Endothelial cell (in vitro differentiated cells): ENCODE measurements at regions not wholly inside any gene's neighbourhood (a gene's known extent, or its start where the extent isn't known, plus 50 kb on each side); places are given as distances from the start of the nearest gene placed in this dataset.

Experiments used
- DNase-seq: peaks from one replicate; pipeline ENCODE4 v3.0.0; 2021; ENCODE audit warnings: low spot score
- H3K27ac Mint-ChIP-seq: one replicate; pipeline ENCODE4 v1.8.0; 2021; ENCODE audit warnings: mixed read lengths, inconsistent platforms; ENCODE audit not compliant: unreplicated experiment
- H3K27me3 Mint-ChIP-seq: one replicate; pipeline ENCODE4 v1.8.0; 2021; ENCODE audit warnings: mild to moderate bottlenecking, moderate library complexity, mixed read lengths, inconsistent platforms; ENCODE audit not compliant: unreplicated experiment
- H3K36me3 Mint-ChIP-seq: one replicate; pipeline ENCODE4 v1.8.0; 2021; ENCODE audit warnings: mild to moderate bottlenecking, low read depth, mixed read lengths, inconsistent platforms; ENCODE audit not compliant: unreplicated experiment
- H3K4me1 Mint-ChIP-seq: one replicate; pipeline ENCODE4 v1.8.0; 2021; ENCODE audit warnings: mild to moderate bottlenecking, mixed read lengths, inconsistent platforms; ENCODE audit not compliant: unreplicated experiment
- H3K4me3 Mint-ChIP-seq: one replicate; pipeline ENCODE4 v1.8.0; 2021; ENCODE audit warnings: mild to moderate bottlenecking, mixed read lengths, inconsistent platforms; ENCODE audit not compliant: unreplicated experiment
- H3K9me3 Mint-ChIP-seq: one replicate; pipeline ENCODE4 v1.8.0; 2021; ENCODE audit warnings: mixed read lengths, inconsistent platforms; ENCODE audit not compliant: unreplicated experiment
- CTCF ChIP-seq: fragments of 200-600 bp; sonication (generic); IDR thresholded peaks from one replicate; pipeline ENCODE4 v1.5.0; 2021; ENCODE audit warnings: antibody characterized with exemption; ENCODE audit not compliant: unreplicated experiment

GRCh38 chr9:119951090-119951489 is 581.9 kb upstream of the BRINP1 start:
- H3K36me3 Mint-ChIP-seq = no peaks in the 10 kb centered on the region
- no peak overlapping the region for H3K27ac Mint-ChIP-seq
- H3K27me3 Mint-ChIP-seq = no peaks in the 10 kb centered on the region
- no peak for TF ChIP-seq CTCF
- H3K4me1 Mint-ChIP-seq = peaks cover 4% of the 10 kb centered on the region
- no peaks in the 10 kb centered on the region for H3K9me3 Mint-ChIP-seq
- H3K4me3 Mint-ChIP-seq = no peak overlapping the region
- no peak for DNase-seq

- Mint-ChIP-seq H3K4me3 (no peak overlapping the region), H3K27me3 (no peaks in the 10 kb centered on the region), H3K27ac (no peak overlapping the region), H3K36me3 (no peaks in the 10 kb centered on the region), H3K4me1 (no peaks in the 10 kb centered on the region), H3K9me3 (no peaks in the 10 kb centered on the region)
- no peak for TF ChIP-seq CTCF
- DNase-seq = no peak
Measured at GRCh38 chr9:119945686-119946085, 576.5 kb upstream of the BRINP1 start.

- Mint-ChIP-seq H3K4me1 (peaks cover 5% of the 10 kb centered on the region), H3K36me3 (no peaks in the 10 kb centered on the region), H3K27me3 (peaks cover 2% of the 10 kb centered on the region), H3K9me3 (no peaks in the 10 kb centered on the region), H3K4me3 (no peak overlapping the region), H3K27ac (no peak overlapping the region)
- TF ChIP-seq CTCF = no peak
- DNase-seq = no peak
Measured at GRCh38 chr9:119941091-119941490, 571.9 kb upstream of the BRINP1 start.

- Mint-ChIP-seq H3K27ac (no peak overlapping the region), H3K27me3 (peaks cover 2% of the 10 kb centered on the region), H3K36me3 (no peaks in the 10 kb centered on the region), H3K4me1 (peaks cover 5% of the 10 kb centered on the region), H3K4me3 (no peak overlapping the region), H3K9me3 (no peaks in the 10 kb centered on the region)
- no peak for TF ChIP-seq CTCF
- no peak for DNase-seq
Measured at GRCh38 chr9:119938871-119939270, 569.6 kb upstream of the BRINP1 start.

- H3K27me3 Mint-ChIP-seq = peaks cover under 1% of the 10 kb centered on the region
- H3K27ac Mint-ChIP-seq = no peak overlapping the region
- H3K36me3 Mint-ChIP-seq = no peaks in the 10 kb centered on the region
- H3K4me1 Mint-ChIP-seq = peaks cover 5% of the 10 kb centered on the region
- no peak for TF ChIP-seq CTCF
- no peak for DNase-seq
- H3K4me3 Mint-ChIP-seq = no peak overlapping the region
- no peaks in the 10 kb centered on the region for H3K9me3 Mint-ChIP-seq
Measured at GRCh38 chr9:119934497-119934896, 565.3 kb upstream of the BRINP1 start.
